Neural progenitor cell (in vitro differentiated cells): ENCODE measurements at regions not wholly inside any gene's neighbourhood (a gene's known extent, or its start where the extent isn't known, plus 50 kb on each side); places are given as distances from the start of the nearest gene placed in this dataset.

ENCODE experiments used
- CTCF ChIP-seq: fragments of 200-600 bp; sonication (generic); IDR thresholded peaks from 2 replicates; pipeline ENCODE4 v1.5.1; 2017; ENCODE audit warnings: antibody characterized with exemption, mild to moderate bottlenecking
- EZH2 ChIP-seq: fragments of 200-600 bp; sonication (generic); IDR thresholded peaks from 2 replicates; pipeline ENCODE4 v1.6.1; 2017; ENCODE audit warnings: antibody characterized with exemption, mild to moderate bottlenecking, moderate library complexity
- EZH2phosphoT487 ChIP-seq: fragments of 200-600 bp; sonication (generic); IDR thresholded peaks from 2 replicates; pipeline ENCODE4 v1.6.1; 2017; ENCODE audit warnings: antibody characterized with exemption

GRCh38 chr17:71071837-71072236, 902.5 kb downstream of the KCNJ2 start:
- TF ChIP-seq CTCF (no peak), EZH2 (no peak), EZH2phosphoT487 (no peak)
